ENCODE measurements at regions not wholly inside any gene's neighbourhood (a gene's known extent, or its start where the extent isn't known, plus 50 kb on each side); places are given as distances from the start of the nearest gene placed in this dataset.

GRCh38 chrX:138008281-138008680, 442.4 kb downstream of the ZIC3 start:
- 82% methylated on average over 5 of the region's 5 CpGs; no CpG with 5 or more reads in 1 of the 2 experiments for WGBS, 2 experiments (ENCODE audit: extremely low coverage in 1 of 2, insufficient coverage in 1 of 2, insufficient read length in 1 of 2, insufficient replicate concordance in 2 of 2, low coverage in 1 of 2, low lambda C conversion rate in 2 of 2, missing lambda C conversion rate in 1 of 2)
- no peak overlapping the region for H3K56ac ChIP-seq (replicated peaks; ENCODE audit: insufficient read length, low read depth, low read length)
- H3K36me3 ChIP-seq (ENCODE audit: control insufficient read depth in 2 of 4, insufficient read depth in 4 of 4, low read length in 3 of 4): no peaks in the 10 kb centered on the region
- no peak overlapping the region for H3K18ac ChIP-seq (ENCODE audit: extremely low read depth, low read length)
- no peak for FAIRE-seq
- no peaks in the 10 kb centered on the region for H3K79me2 ChIP-seq (ENCODE audit: control insufficient read depth in 1 of 2, insufficient read depth in 2 of 2, low read length in 2 of 2)
- H2BK20ac ChIP-seq (ENCODE audit: low read length): no peak overlapping the region
- H3K9me3 ChIP-seq (ENCODE audit: insufficient read depth in 2 of 2, low read depth in 1 of 2, low read length in 1 of 2): no peaks in the 10 kb centered on the region
- no peaks in the 10 kb centered on the region for H3K79me1 ChIP-seq (ENCODE audit: low read depth, low read length)
- no peaks in the 10 kb centered on the region for H4K20me1 ChIP-seq (replicated peaks in 1 of 2; ENCODE audit: control insufficient read depth in 1 of 2, insufficient read depth in 2 of 2, low read length in 2 of 2)
- no peak overlapping the region for H2BK12ac ChIP-seq (ENCODE audit: low read depth, low read length)
- TF ChIP-seq POLR2A (IDR thresholded peaks at IDR 0.05; ENCODE audit: control extremely low read depth in 1 of 2, low read depth in 2 of 2, low read length in 2 of 2) (no peak), SP2 (IDR thresholded peaks at IDR 0.05; ENCODE audit: low read length) (no peak), SAP30 (IDR thresholded peaks at IDR 0.05; ENCODE audit: insufficient read depth, insufficient replicate concordance, low read length) (no peak), YY1 (IDR thresholded peaks at IDR 0.05; ENCODE audit: low read depth, low read length) (no peak), JUN (IDR thresholded peaks at IDR 0.05; ENCODE audit: low read depth, low read length) (no peak), RFX5 (IDR thresholded peaks at IDR 0.05; ENCODE audit: borderline replicate concordance, low read depth, low read length) (no peak), POLR2AphosphoS5 (IDR thresholded peaks at IDR 0.05; ENCODE audit: low read depth, low read length) (no peak)
- no peak overlapping the region for H3K27ac ChIP-seq (ENCODE audit: low read depth, low read length)
- no peak overlapping the region for H2AFZ ChIP-seq (ENCODE audit: low read length)
- H2BK5ac ChIP-seq (ENCODE audit: low read depth, low read length): no peak overlapping the region
- no peak overlapping the region for H2BK120ac ChIP-seq (replicated peaks; ENCODE audit: low read depth, low read length)
- no peak for DNase-seq (ENCODE audit: low read depth in 1 of 2, low spot score in 2 of 2)
- H3K23ac ChIP-seq (ENCODE audit: insufficient read length): no peak overlapping the region
- H4K5ac ChIP-seq (ENCODE audit: insufficient read length, low read depth, low read length): no peak overlapping the region
- ChIA-PET POLR2A (ENCODE audit: partially characterized antibody) (no interaction called here), CTCF (ENCODE audit: partially characterized antibody) (interaction anchor here (1.5 kb wide), 1 partner anchor 17 kb away, joined by 4 read pairs; no protein-coding TSS in a partner anchor)
- H2AK5ac ChIP-seq (ENCODE audit: low read depth, low read length): no peak overlapping the region
- no peak overlapping the region for H4K8ac ChIP-seq (ENCODE audit: extremely low read depth, insufficient read depth, low read length)
- H4K91ac ChIP-seq (replicated peaks; ENCODE audit: insufficient read length, low read length): no peak overlapping the region
- no peaks in the 10 kb centered on the region for H3K27me3 ChIP-seq (replicated peaks in 1 of 4; ENCODE audit: control insufficient read depth in 3 of 4, extremely low read depth in 1 of 4, insufficient read depth in 3 of 4, low read length in 3 of 4)
- H3K23me2 ChIP-seq (ENCODE audit: low read depth, low read length): no peaks in the 10 kb centered on the region
- no peak overlapping the region for H3K14ac ChIP-seq (ENCODE audit: insufficient read length)
- H3K4ac ChIP-seq (replicated peaks; ENCODE audit: insufficient read length, low read depth, low read length): no peak overlapping the region
- no peak overlapping the region for H3K4me2 ChIP-seq (ENCODE audit: insufficient read depth in 1 of 2, low read depth in 2 of 2, low read length in 2 of 2)
- no peak overlapping the region for H3K4me3 ChIP-seq (ENCODE audit: extremely low read depth in 1 of 4, insufficient read depth in 2 of 4, low read depth in 3 of 4, low read length in 4 of 4)
- no peak overlapping the region for H3K9ac ChIP-seq (replicated peaks in 1 of 4; ENCODE audit: extremely low read depth in 1 of 4, low read depth in 3 of 4, low read length in 3 of 4)
- no peak overlapping the region for H2BK15ac ChIP-seq (ENCODE audit: low read length)
- no peaks in the 10 kb centered on the region for H3K4me1 ChIP-seq (replicated peaks in 1 of 4; ENCODE audit: control insufficient read depth in 3 of 4, insufficient read depth in 4 of 4, low read length in 3 of 4)
